Stimulated activated CD8-positive, alpha-beta memory T cell treated with anti-CD3 and anti-CD28 coated beads, Interleukin-7, amount 100 ng/mL, for 48 hours (primary cell): ENCODE measurements at regions not wholly inside any gene's neighbourhood (a gene's known extent, or its start where the extent isn't known, plus 50 kb on each side); places are given as distances from the start of the nearest gene placed in this dataset.
"Not testable (repeated sequence)": the region's sequence is repeated elsewhere in the genome, so short reads cannot be mapped to it uniquely, and the experiment has no call there.

Source experiments
- DNase-seq, 2 donors: peaks; one replicate each; pipeline ENCODE4 v3.0.0-alpha.2; 2020; ENCODE audit warnings: low read depth in 1 of 2; ENCODE audit errors: extremely low read depth in 1 of 2

DNA sequence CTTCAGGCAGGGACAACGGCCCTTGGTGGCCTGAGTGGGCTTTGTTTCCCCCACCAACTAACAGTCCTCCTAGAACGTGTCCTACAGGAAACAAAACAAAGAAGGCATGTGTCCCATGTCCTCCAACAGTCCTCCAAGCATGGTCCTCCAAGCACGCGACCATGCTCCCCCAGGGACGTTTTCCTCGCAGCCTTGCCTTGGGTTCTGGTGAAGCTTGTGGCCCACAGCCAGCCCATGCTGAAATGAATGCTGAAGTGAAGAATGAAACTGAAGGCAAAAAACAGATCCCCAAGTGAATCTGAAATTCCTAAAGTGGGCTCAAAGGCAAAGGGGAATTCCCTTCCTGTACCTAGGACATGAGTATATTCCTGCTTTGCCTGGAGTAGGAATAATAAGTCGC is 176.6 kb downstream of the JCAD start:
- DNase-seq = no peak

DNA sequence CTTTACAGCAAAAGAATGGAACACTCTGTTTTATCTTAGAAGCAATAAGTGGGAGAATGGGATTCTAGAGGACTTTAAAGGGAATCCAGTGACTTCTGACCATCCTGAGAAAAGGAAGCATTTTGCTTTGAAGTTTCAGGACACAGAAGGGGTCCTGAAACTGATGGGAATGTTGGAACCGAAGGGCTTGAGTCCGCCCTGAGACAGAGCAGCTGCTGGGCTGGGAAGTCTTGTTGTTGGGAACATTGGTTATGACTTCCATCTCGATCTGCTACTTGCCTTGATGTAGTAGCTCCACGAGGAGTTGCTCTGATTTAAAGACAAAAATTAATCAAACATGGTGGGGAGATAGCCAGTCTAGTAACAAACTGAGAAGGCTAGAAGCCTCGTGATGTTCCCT is 177.6 kb downstream of the JCAD start:
- no peak for DNase-seq

DNA sequence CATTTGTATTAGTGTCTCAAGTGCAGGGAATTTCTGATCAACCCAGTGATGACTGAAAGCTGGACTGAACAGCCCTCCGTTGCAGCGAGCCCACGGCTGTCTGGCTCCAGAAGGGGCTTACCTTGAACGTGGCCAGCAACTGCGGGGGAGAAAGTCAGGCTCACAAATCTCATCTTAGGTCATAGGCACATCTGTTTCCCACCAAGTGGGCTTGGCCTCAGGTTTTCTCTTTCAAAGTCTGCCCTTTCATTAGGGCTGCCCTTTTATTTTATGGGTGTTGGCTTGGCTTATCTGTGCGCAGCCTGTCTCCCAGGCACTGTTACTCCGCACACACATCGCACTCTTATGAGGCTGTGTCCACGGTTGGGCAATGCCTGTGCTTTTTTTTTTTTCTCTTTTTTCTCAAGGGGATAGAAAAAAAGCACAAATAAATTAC is 178.0 kb downstream of the JCAD start:
- no peak for DNase-seq

DNA sequence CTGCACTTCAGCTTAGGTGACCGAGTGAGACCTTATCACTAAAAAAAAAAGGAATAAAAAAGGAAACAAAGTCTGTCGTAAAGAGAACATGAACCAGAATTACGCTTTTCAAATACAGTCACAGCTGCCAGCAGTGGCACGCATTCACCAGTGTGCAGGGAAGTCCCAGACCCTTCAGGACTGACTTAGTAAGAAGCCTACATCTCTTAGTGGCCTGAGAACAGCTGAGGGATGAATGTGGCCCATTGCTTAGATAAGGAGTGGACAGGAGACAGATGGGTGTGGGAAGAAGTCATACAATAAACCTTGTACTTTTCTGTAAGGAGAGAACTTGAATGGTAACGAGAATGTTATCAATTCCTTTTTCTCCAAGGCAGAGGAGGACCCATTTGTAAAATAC is 178.5 kb downstream of the JCAD start:
- no peak for DNase-seq

DNA sequence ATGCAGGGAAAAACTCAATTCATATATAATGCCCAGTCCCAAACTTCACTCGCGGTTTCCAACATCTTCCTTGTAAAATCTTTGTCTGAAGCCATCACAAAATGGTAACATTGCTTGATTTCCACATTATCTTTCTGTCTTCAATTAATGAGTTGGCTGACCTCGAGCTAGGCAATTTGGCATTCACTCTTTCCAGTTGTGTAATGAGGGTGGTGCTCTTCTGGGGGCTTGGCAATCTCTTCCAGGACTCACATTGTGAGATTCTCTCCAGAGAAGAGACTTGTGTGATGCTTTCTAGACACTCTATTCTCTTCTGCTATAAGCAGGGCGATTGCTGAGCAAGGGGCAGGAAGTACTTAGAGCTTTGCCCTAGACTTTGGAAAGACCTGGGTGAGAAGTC is 179.5 kb downstream of the JCAD start:
- DNase-seq = no peak

DNA sequence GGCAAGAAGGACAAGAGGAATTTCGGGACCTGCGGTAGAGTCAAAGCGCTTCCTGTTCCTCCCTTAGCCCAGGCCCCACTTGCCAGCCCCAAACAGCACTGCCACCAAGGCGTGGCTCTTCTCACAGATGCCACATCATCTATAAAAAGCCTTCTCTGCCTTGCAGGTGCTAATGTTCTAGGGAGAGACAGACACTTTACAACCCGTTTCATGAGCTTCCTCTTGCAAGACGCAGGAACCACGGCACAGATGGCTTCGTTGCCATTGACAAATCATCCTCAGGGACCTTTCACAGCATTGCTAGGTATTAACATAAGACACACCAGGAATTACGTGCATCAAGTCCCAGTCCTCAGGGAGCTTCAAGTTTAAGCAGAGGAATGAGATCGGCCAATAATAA is 180.9 kb downstream of the JCAD start:
- no peak for DNase-seq

DNA sequence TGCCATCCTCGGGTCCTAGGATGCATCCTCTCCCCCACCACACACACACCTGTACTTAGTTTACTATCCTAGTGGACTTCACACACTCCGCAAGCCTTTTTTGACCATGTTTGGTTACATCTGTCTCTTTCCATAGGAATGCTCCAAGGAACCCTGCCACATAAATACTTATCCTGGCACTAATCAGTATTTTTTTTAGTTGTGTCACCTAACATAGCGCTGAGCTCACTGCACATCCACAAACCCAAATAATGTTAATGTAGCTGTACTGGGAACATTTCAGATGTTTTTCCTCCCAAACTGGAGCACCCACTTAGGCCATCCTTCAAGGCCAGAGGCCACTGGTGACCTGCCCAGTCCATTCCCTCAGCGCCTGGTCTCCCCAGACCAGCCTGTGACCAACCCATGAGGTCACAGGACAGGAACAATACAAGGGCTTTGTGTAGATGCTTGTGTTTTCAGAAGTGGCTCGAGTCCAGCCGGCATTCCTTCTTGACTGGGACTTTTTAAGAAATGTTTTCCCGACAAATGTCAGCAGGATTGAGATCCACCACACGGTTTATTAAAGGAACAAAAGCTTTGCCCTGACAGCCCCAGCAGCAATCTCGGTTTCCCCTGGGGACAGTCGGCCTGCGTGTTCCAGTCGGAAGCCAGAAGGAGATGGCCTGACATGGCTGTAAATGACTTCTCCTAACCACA is 181.4 kb downstream of the JCAD start:
- DNase-seq = no peak

DNA sequence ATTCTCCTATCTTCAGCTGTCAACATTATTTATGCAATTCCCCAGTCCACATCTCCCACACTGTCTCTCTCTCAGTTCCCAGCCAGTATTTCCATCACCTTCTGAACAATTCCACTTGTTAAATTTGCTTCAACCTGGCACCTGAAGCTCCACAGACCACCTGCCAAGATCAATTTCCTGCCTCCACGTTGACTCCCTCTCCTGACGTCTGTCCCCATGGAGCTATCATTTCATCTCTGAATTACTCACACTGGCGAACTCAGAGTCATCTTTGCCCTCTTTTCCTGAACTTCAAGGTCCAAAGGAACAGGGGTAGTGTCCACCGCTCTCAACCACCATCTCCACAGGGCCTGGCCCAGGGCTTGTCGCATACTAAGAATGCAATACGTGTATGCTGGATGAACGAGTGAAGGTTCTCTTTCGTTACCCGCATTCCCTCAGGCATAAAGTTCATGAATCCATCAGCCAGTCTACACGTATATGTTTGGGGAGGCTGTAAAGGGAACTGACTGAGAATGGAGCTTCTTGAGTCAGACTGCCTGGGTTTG is 183.3 kb downstream of the JCAD start:
- DNase-seq = no peak

DNA sequence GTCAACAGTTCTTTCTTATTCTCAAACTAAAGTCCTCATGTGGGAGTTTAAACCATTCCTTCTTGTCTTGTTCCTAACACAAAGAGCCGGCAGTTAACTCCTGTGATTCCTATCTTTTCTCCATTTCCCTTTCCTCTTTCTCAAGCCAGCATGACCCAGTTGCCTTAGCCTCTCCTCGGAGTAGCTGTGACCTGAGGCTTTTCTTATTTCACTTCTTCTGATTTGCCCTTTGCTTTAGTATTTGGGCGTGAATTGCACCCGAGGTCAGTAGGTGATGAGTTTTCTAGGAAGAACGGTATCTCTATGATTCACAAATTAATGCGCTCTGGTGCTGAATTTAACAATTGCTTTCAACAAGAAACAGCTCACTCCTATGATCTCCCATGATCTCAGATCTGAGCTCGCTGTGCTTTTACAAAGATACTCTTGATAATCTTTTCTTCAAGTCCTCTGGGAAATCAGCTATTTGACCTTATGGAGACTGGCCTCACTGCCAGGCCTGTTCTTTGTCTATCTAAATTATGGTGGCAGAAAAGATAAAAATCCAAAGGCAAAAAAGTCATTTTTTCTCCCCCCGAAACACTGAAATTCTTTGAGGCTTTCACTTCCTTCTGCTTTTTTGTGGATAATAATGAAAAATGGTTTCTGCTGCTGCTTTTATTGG is 184.6 kb downstream of the JCAD start:
- no peak for DNase-seq

DNA sequence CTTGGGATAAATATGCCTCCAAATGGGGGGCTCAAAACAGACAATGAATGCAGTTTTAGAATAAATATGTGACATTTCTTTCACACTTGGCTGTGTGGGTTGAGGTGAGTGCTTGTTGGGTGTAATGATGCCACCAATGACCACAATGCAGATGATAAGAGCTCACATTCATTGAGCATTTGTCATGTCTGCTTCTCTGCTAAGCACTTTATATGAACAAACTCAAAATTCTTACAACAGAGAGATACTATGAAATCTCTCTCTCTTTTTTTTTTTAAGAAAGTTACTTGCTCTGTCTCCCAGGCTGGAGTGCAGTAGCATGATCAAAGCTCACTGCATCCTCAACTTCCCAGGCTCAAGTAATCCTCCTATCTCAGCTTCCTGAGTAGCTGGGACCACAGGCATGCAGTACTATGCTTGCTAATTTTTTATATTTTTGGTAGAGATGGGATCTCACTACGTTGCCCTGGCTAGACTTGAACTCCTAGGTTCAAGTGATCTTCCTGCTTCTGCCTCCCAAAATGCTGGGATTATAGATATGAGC is 185.4 kb downstream of the JCAD start:
- DNase-seq = no peak

DNA sequence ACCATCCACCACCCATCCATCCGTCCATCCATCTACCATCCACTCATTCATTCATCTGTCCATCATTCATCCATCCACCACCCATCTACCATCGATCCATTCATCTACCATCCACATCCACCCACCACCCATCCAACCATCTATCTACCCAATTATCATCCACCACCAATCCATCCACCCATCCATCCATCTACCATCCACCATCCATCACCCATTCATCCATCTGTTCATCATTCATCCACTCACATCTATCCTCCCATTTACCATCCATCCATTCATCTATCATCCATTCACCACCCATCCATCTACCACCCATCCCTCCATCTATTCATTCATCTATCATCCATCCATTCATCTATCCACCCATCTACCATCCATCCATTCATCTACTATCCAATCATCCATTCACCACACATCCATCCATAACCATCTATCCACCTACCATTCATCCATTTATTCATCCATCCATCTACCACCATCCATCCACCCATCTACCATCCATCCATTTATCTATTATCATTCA is 188.8 kb downstream of the JCAD start:
- no peak for DNase-seq

DNA sequence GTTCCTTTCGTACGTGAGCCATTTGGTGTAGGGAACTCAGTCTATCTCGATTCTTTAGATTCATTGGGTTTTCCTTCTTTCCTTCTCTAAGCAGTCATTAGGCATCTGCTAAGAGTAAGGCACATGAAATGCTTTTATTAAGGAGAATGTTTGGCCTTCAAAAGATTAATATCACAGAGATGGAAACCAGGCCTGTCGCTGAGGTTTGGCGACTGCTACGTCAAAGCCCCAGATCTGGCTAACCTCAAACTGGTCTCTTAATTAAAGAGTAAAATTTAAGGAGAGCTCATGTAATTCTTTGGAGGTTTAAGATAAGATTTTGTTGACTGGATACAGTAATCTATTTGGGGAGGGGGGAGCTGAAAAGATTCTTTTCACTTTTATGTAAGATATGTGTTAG is 189.8 kb downstream of the JCAD start:
- no peak for DNase-seq

DNA sequence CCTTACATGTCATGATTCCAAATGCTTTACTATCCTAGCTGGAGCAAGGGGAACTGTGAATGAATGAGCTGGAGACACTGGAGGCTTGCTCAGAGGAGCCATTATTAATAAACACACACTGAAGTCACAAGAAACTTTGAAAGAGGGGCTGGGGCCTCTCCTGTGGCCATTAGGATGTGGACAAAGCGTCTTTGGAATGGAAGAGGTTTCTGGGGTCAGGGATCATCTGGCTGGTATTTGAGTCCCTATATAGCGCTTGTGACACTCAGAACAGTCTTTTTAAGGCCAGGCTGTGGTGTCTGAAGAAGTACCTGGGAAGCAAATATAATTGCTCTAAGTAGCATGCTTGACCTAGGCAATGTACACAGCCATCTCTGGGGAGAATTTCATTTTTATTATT is 193.0 kb downstream of the JCAD start:
- no peak for DNase-seq

DNA sequence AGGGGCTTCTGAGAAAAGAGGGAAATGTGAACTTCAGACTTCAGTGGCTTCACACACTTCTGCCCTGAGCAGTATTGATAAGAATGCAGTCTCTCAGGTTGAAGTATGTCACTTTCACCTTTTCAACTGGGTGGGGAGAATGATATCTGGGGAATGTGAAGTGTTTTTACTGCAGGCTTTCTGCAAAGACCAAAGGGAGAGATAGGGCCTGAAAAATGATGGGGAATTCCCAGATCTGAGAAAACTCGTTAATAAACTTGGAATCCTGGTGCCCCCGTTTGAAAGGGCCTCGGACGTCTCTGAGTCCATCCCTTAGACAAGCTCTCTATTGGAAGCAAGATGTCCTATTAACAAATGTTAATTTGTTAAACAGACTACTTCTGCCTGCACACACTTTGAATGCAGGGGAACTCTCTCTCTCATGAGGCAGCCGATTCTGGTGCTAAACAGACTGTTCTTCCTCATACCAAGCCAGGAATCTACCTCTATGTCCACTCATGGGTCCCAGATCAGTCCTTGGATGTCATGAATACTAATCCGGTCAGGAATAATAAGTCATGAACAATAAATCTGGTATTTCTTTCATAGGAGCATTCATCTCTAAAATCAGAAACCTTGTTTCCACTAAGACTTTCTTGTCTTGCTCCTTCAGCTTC is 193.6 kb downstream of the JCAD start:
- no peak for DNase-seq

DNA sequence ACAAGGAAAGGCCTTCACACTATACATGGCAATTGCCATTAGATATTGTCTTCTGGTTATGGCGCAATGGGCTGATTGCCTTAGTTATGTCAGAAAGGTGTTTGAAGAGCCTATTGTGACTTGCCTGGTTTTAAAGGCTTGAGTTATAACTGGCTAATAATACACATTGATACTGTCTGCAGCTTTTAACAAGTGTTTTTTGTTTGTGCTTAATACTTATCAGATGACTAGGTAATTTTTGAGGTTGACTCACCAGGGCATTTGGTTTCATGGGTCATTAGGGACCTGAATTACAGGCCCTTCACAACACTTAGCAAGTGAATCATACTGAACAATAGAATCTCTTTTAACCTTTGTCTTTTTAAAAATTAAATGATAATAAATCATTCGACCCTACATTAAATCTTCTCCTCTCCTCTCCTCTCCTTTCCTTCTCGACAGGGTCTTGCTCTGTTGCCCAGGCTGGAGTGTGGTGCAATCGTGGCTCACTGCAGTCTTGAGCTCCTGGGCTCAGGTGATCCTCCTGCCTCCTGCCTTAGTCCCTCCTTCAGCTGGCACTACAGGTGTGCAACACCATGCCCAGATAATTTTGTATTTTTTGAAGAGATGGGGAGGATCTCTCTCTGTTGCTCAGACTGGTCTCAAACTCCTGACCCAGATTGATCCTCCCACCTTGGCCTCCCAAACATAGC is 196.3 kb downstream of the JCAD start:
- no peak for DNase-seq

DNA sequence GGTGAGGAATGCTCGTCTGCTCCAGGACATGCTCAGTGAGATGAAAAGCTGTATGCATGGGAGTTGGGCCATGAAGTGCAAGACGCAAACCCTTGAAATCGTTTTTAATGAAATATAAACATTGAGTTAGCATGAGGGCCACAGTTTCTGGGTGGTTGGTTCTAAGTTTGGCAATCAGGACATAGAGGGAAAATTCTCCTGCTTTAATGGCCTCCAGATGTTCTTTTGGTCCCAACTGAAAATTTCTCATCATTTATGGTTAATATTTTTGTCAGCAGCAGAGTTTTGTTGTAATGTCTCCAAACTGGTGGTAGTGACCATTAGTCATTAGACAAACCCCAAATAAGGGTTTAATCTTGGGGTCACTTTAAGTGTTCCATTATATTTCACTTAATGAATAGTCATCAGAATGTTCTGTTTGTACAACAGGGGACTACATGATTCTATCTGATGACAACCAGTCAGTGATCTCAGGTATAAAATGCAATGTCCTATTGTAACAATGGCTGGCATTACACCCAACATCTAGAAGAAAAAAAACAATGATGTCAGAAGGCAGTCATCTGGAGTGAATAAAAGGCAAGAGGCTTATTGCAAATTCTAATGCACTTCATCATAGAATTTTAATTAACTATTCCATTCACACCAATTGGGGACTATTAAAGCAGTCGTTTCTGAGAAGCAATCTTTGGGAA is 197.4 kb downstream of the JCAD start:
- DNase-seq = no peak

DNA sequence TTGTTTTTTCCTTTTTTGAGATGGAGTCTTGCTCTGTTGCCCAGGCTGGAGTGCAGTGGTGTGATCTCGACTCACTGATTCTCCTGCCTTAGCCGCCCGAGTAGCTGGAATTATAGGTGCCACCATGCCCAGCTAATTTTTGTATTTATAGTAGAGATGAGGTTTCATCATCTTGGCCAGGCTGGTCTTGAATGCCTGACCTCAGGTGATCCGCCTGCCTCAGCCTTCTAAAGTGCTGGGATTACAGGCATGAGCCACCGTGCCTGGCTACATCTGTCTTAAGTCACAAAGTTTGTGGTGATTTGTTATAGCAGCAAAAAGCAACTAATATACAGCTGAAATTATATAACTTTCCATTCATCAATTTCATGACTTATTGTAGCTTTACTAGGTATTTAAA is 198.2 kb downstream of the JCAD start:
- not testable (repeated sequence) for DNase-seq

DNA sequence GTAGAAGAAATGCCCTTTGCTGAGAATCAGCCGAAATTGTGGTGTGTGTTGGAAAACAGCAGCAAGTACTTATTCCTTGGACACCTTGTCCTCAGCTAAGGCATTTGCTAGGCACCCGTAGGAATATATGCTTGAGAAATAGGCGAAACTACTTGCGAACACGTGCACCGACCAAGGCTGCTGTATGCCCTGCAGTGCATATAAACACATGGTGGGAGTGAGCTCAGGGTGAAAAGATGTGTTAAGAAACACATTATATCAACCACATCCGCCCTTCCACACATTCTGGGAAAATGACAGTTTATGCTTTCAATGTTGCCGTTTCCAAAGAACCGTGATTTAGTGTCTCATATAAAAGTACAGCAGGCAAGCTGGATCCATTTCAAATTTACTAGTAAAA is 199.2 kb downstream of the JCAD start:
- no peak for DNase-seq

DNA sequence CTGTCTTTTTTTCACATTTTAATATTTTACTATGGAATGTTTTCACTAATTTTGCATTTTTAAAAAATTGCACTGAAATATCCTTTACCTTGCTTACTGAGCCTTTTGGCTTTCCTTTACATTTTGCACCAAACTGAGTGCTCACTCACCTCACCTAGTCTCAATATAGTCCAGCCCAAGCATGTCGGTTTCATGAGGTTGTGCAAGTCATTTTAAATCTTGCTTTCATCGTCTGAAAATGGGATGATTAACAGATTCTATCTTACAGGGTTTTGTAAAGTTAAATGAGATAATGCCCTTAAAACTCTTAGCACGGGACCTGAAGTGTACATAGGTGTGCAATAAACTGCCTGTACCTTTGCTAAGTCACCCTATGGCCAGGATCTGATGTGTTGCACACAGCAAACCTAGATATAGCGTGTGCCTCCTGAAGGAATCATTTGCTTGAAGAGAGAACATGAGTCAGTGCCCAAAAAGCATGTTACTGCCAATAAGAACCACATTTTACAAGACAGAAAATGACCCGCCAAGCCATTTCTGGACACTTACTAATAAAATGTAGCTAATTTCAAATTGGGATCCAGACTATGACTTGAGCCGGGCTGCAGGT is 199.8 kb downstream of the JCAD start:
- DNase-seq = no peak

DNA sequence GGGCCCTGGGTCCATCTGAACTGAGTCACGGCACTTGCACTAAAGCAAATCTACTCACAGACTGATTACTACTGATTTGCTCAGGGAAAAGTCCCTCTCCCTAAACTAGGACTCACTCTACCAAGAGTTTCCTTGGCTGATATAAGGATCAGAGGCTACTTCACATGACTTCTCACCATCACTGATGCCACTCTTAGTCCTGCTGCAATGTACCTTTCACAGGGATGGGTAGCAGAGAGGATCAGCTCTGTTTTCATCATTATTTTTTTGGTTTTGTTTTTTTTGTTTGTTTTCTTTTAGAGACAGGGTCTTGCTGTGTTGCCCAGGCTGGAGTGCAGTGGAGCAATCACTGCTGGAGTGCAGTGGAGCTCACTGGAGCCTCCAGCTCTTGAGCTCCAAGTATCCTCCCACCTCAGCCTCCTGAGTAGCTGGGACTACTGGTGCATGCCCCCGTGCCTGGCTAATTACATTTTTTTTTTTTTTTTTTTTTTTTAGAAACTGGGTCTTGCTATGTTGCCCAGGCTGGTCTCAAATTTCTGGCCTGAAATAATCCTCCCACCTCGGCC is 200.6 kb downstream of the JCAD start:
- DNase-seq = no peak
